ENCODE measurements at regions not wholly inside any gene's neighbourhood (a gene's known extent, or its start where the extent isn't known, plus 50 kb on each side); places are given as distances from the start of the nearest gene placed in this dataset.
"Not testable (repeated sequence)": the region's sequence is repeated elsewhere in the genome, so short reads cannot be mapped to it uniquely, and the experiment has no call there.

- not testable (repeated sequence) for TF ChIP-seq POLR2A, CTCF (IDR thresholded peaks at IDR 0.05)
These were observed 95.7 kb upstream of the DLG1 start for GRCh38 chr3:197394126-197394463.
